Karpas-422 (cell line): ENCODE measurements at regions not wholly inside any gene's neighbourhood (a gene's known extent, or its start where the extent isn't known, plus 50 kb on each side); places are given as distances from the start of the nearest gene placed in this dataset.
A peak's percentile ranks its signal among the peaks of the same experiment; 100 is the strongest.
"Not testable (repeated sequence)": the region's sequence is repeated elsewhere in the genome, so short reads cannot be mapped to it uniquely, and the experiment has no call there.

Experiments used
- DNase-seq: peaks from one replicate; pipeline ENCODE4 v3.0.0-alpha.2; 2015
- H2AFZ ChIP-seq: fragments of 200-600 bp; sonication (generic); 2 replicates; pipeline ENCODE4 v1.6.1; 2014; ENCODE audit warnings: antibody characterized with exemption, low read length, mixed read lengths
- H3K27ac ChIP-seq: fragments of 200-600 bp; sonication (generic); 2 replicates; pipeline ENCODE4 v1.5.1; 2014; ENCODE audit warnings: mild to moderate bottlenecking, low read length, moderate library complexity
- H3K27me3 ChIP-seq: fragments of 200-600 bp; sonication (generic); 2 replicates; pipeline ENCODE4 v1.6.1; 2014; ENCODE audit warnings: low read length, mixed read lengths
- H3K36me3 ChIP-seq: fragments of 200-600 bp; sonication (generic); 2 replicates; pipeline ENCODE4 v1.6.1; 2014; ENCODE audit warnings: low read length, mixed read lengths; ENCODE audit not compliant: insufficient read depth
- H3K4me1 ChIP-seq: fragments of 200-600 bp; sonication (generic); 2 replicates; pipeline ENCODE4 v1.6.1; 2014; ENCODE audit warnings: mild to moderate bottlenecking, low read length, mixed read lengths
- H3K4me2 ChIP-seq: fragments of 200-600 bp; sonication (generic); 2 replicates; pipeline ENCODE4 v1.6.1; 2014; ENCODE audit warnings: low read length, low read depth, mild to moderate bottlenecking; ENCODE audit not compliant: poor library complexity, severe bottlenecking
- H3K4me3 ChIP-seq: fragments of 200-600 bp; sonication (generic); 2 replicates; pipeline ENCODE4 v1.5.1; 2014; ENCODE audit warnings: mild to moderate bottlenecking, antibody characterized with exemption, low read length, mixed read lengths
- H3K79me2 ChIP-seq: fragments of 200-600 bp; sonication (generic); 2 replicates; pipeline ENCODE4 v1.6.1; 2014; ENCODE audit warnings: mild to moderate bottlenecking, low read length, mixed read lengths
- H3K9ac ChIP-seq: fragments of 200-600 bp; sonication (generic); 2 replicates; pipeline ENCODE4 v1.6.0; 2014; ENCODE audit warnings: low read length
- H3K9me2 ChIP-seq: fragments of 200-600 bp; sonication (generic), shearing (Covaris generic); replicated peaks from 2 replicates; pipeline ENCODE4 v1.6.0; 2014; ENCODE audit warnings: mild to moderate bottlenecking, low read length, moderate library complexity; ENCODE audit not compliant: insufficient read depth
- H3K9me3 ChIP-seq: fragments of 300-700, 200-600 bp; sonication (generic); 2 replicates; pipeline ENCODE4 v1.6.1; 2014; ENCODE audit warnings: low read length, mixed read lengths
- H4K20me1 ChIP-seq: fragments of 200-600 bp; sonication (generic); 2 replicates; pipeline ENCODE4 v1.6.1; 2014; ENCODE audit warnings: mild to moderate bottlenecking, antibody characterized with exemption, low read length, low read depth; ENCODE audit not compliant: insufficient read depth

- Histone ChIP-seq H3K4me1 (no peaks in the 10 kb centered on the region), H4K20me1 (no peaks in the 10 kb centered on the region), H3K9me2 (no peaks in the 10 kb centered on the region), H3K9ac (no peak overlapping the region), H3K9me3 (no peaks in the 10 kb centered on the region), H2AFZ (0 out of 2 replicates have a peak overlapping the region, but pooled peaks have one; percentile 7), H3K27ac (no peak overlapping the region), H3K79me2 (no peaks in the 10 kb centered on the region), H3K4me3 (no peak overlapping the region), H3K27me3 (no peaks in the 10 kb centered on the region), H3K4me2 (no peak overlapping the region), H3K36me3 (no peaks in the 10 kb centered on the region)
- no peak for DNase-seq
Measured at GRCh38 chr4:26192899-26193869, 127.6 kb upstream of the RBPJ start.

GRCh38 chr4:26194764-26195163 lies 126.0 kb upstream of the RBPJ start:
- H3K9me3 ChIP-seq = no peaks in the 10 kb centered on the region
- H3K9ac ChIP-seq = no peak overlapping the region
- H3K79me2 ChIP-seq = no peaks in the 10 kb centered on the region
- H3K4me2 ChIP-seq = no peak overlapping the region
- no peaks in the 10 kb centered on the region for H3K36me3 ChIP-seq
- no peak overlapping the region for H3K27ac ChIP-seq
- H3K4me1 ChIP-seq = no peaks in the 10 kb centered on the region
- H4K20me1 ChIP-seq = no peaks in the 10 kb centered on the region
- no peak for DNase-seq
- no peak overlapping the region for H3K4me3 ChIP-seq
- H3K9me2 ChIP-seq = no peaks in the 10 kb centered on the region
- H3K27me3 ChIP-seq = no peaks in the 10 kb centered on the region
- no peak overlapping the region for H2AFZ ChIP-seq

GRCh38 chr4:26196567-26196966 lies 124.2 kb upstream of the RBPJ start:
- H3K4me1 ChIP-seq = no peaks in the 10 kb centered on the region
- no peak overlapping the region for H3K9ac ChIP-seq
- H4K20me1 ChIP-seq = no peaks in the 10 kb centered on the region
- H3K9me2 ChIP-seq = no peaks in the 10 kb centered on the region
- no peaks in the 10 kb centered on the region for H3K27me3 ChIP-seq
- no peaks in the 10 kb centered on the region for H3K79me2 ChIP-seq
- no peak overlapping the region for H3K27ac ChIP-seq
- no peaks in the 10 kb centered on the region for H3K9me3 ChIP-seq
- H3K36me3 ChIP-seq = no peaks in the 10 kb centered on the region
- DNase-seq = peak; percentile 19
- no peak overlapping the region for H3K4me2 ChIP-seq
- H2AFZ ChIP-seq = no peak overlapping the region
- H3K4me3 ChIP-seq = no peak overlapping the region

- Histone ChIP-seq H3K4me3 (no peak overlapping the region), H2AFZ (no peak overlapping the region), H4K20me1 (no peaks in the 10 kb centered on the region), H3K27ac (no peak overlapping the region), H3K9ac (no peak overlapping the region), H3K36me3 (no peaks in the 10 kb centered on the region), H3K79me2 (no peaks in the 10 kb centered on the region), H3K9me3 (no peaks in the 10 kb centered on the region), H3K4me1 (no peaks in the 10 kb centered on the region), H3K9me2 (no peaks in the 10 kb centered on the region), H3K4me2 (no peak overlapping the region), H3K27me3 (no peaks in the 10 kb centered on the region)
- no peak for DNase-seq
Measured at GRCh38 chr4:26197018-26197779, 123.6 kb upstream of the RBPJ start.

- H3K27ac ChIP-seq, H4K20me1 ChIP-seq, H3K9ac ChIP-seq, H2AFZ ChIP-seq, H3K9me2 ChIP-seq, H3K4me3 ChIP-seq, H3K27me3 ChIP-seq, H3K4me2 ChIP-seq, H3K4me1 ChIP-seq, DNase-seq, H3K9me3 ChIP-seq, H3K79me2 ChIP-seq, H3K36me3 ChIP-seq: not testable (repeated sequence)
Measured at GRCh38 chr4:26198931-26199330, 121.9 kb upstream of the RBPJ start.

- no peaks in the 10 kb centered on the region for H3K79me2 ChIP-seq
- no peaks in the 10 kb centered on the region for H3K9me2 ChIP-seq
- H3K27me3 ChIP-seq = no peaks in the 10 kb centered on the region
- H3K4me1 ChIP-seq = peaks cover 4% of the 10 kb centered on the region; the same call in 1 of the 2 replicates
- H2AFZ ChIP-seq = no peak overlapping the region
- H3K36me3 ChIP-seq = no peaks in the 10 kb centered on the region
- no peak overlapping the region for H3K9ac ChIP-seq
- no peak for DNase-seq
- no peak overlapping the region for H3K4me2 ChIP-seq
- no peak overlapping the region for H3K27ac ChIP-seq
- H3K9me3 ChIP-seq = no peaks in the 10 kb centered on the region
- H4K20me1 ChIP-seq = no peaks in the 10 kb centered on the region
- H3K4me3 ChIP-seq = no peak overlapping the region
Measured at GRCh38 chr4:26199596-26199995, 121.2 kb upstream of the RBPJ start.

GRCh38 chr4:26201120-26201519 lies 119.7 kb upstream of the RBPJ start:
- Histone ChIP-seq H4K20me1 (no peaks in the 10 kb centered on the region), H3K4me2 (no peak overlapping the region), H3K36me3 (no peaks in the 10 kb centered on the region), H3K4me3 (no peak overlapping the region), H3K9me2 (no peaks in the 10 kb centered on the region), H2AFZ (no peak overlapping the region), H3K9me3 (no peaks in the 10 kb centered on the region), H3K27me3 (no peaks in the 10 kb centered on the region), H3K4me1 (peaks cover 4% of the 10 kb centered on the region; the same call in 1 of the 2 replicates), H3K27ac (no peak overlapping the region), H3K79me2 (no peaks in the 10 kb centered on the region), H3K9ac (no peak overlapping the region)
- no peak for DNase-seq

- no peak for DNase-seq
- Histone ChIP-seq H3K9me2 (no peaks in the 10 kb centered on the region), H4K20me1 (no peaks in the 10 kb centered on the region), H3K9me3 (no peaks in the 10 kb centered on the region), H2AFZ (no peak overlapping the region), H3K9ac (no peak overlapping the region), H3K4me3 (no peak overlapping the region), H3K27ac (no peak overlapping the region), H3K4me2 (no peak overlapping the region), H3K4me1 (peaks cover 4% of the 10 kb centered on the region; the same call in 1 of the 2 replicates), H3K79me2 (no peaks in the 10 kb centered on the region), H3K27me3 (no peaks in the 10 kb centered on the region), H3K36me3 (no peaks in the 10 kb centered on the region)
Measured at GRCh38 chr4:26204249-26204825, 116.5 kb upstream of the RBPJ start.
